Osteocyte (in vitro differentiated cells): ENCODE measurements at regions not wholly inside any gene's neighbourhood (a gene's known extent, or its start where the extent isn't known, plus 50 kb on each side); places are given as distances from the start of the nearest gene placed in this dataset.

ENCODE experiments used
- DNase-seq: peaks from one replicate; pipeline ENCODE4 v3.0.0; 2021; ENCODE audit warnings: mixed read lengths; ENCODE audit not compliant: unreplicated experiment; ENCODE audit errors: extremely low spot score
- H3K27ac Mint-ChIP-seq: one replicate; pipeline ENCODE4 v1.8.0; 2021; ENCODE audit warnings: mild to moderate bottlenecking, mixed read lengths; ENCODE audit not compliant: unreplicated experiment
- H3K27me3 Mint-ChIP-seq: one replicate; pipeline ENCODE4 v1.8.0; 2021; ENCODE audit warnings: mixed read lengths; ENCODE audit not compliant: unreplicated experiment
- H3K36me3 Mint-ChIP-seq: one replicate; pipeline ENCODE4 v1.8.0; 2021; ENCODE audit warnings: mixed read lengths; ENCODE audit not compliant: unreplicated experiment
- H3K4me1 Mint-ChIP-seq: one replicate; pipeline ENCODE4 v1.8.0; 2021; ENCODE audit warnings: mixed read lengths; ENCODE audit not compliant: unreplicated experiment
- H3K4me3 Mint-ChIP-seq: one replicate; pipeline ENCODE4 v1.8.0; 2021; ENCODE audit warnings: mild to moderate bottlenecking, moderate library complexity, mixed read lengths; ENCODE audit not compliant: unreplicated experiment
- H3K9me3 Mint-ChIP-seq: one replicate; pipeline ENCODE4 v1.8.0; 2021; ENCODE audit warnings: mixed read lengths; ENCODE audit not compliant: unreplicated experiment
- CTCF ChIP-seq: fragments of 200-600 bp; sonication (generic); IDR thresholded peaks from 2 replicates; pipeline ENCODE4 v1.5.0; 2021; ENCODE audit warnings: antibody characterized with exemption, mild to moderate bottlenecking, moderate library complexity

- Mint-ChIP-seq H3K27me3 (peaks cover 2% of the 10 kb centered on the region), H3K9me3 (no peaks in the 10 kb centered on the region), H3K27ac (no peak overlapping the region), H3K4me3 (no peak overlapping the region), H3K4me1 (no peaks in the 10 kb centered on the region), H3K36me3 (no peaks in the 10 kb centered on the region)
- no peak for TF ChIP-seq CTCF
- no peak for DNase-seq
Measured at GRCh38 chr4:79620617-79621016, 212.6 kb upstream of the GK2 start.

- H3K4me1 Mint-ChIP-seq = no peaks in the 10 kb centered on the region
Measured at GRCh38 chr4:79613269-79613935, 205.4 kb upstream of the GK2 start.

GRCh38 chr4:79611026-79611425 lies 203.0 kb upstream of the GK2 start:
- Mint-ChIP-seq H3K9me3 (no peaks in the 10 kb centered on the region), H3K4me1 (no peaks in the 10 kb centered on the region), H3K4me3 (no peak overlapping the region), H3K27ac (no peak overlapping the region), H3K27me3 (peaks cover 6% of the 10 kb centered on the region), H3K36me3 (no peaks in the 10 kb centered on the region)
- TF ChIP-seq CTCF = no peak
- DNase-seq = no peak

More at GRCh38 chr4:79613269-79613935, 205.4 kb upstream of the GK2 start:
- no peak overlapping the region for H3K27ac Mint-ChIP-seq
- H3K36me3 Mint-ChIP-seq = no peaks in the 10 kb centered on the region
- DNase-seq = no peak
- no peak overlapping the region for H3K4me3 Mint-ChIP-seq
- no peak for TF ChIP-seq CTCF
- H3K9me3 Mint-ChIP-seq = no peaks in the 10 kb centered on the region
- H3K27me3 Mint-ChIP-seq = peaks cover 6% of the 10 kb centered on the region

- Mint-ChIP-seq H3K36me3 (no peaks in the 10 kb centered on the region), H3K27ac (no peak overlapping the region), H3K4me1 (no peaks in the 10 kb centered on the region), H3K9me3 (no peaks in the 10 kb centered on the region), H3K4me3 (no peak overlapping the region), H3K27me3 (peaks cover 4% of the 10 kb centered on the region)
- no peak for TF ChIP-seq CTCF
- DNase-seq = no peak
Measured at GRCh38 chr4:79609817-79610216, 201.8 kb upstream of the GK2 start.

GRCh38 chr4:79607979-79608378 lies 200.0 kb upstream of the GK2 start:
- TF ChIP-seq CTCF = no peak
- Mint-ChIP-seq H3K4me1 (no peaks in the 10 kb centered on the region), H3K4me3 (no peak overlapping the region), H3K9me3 (no peaks in the 10 kb centered on the region), H3K27me3 (peaks cover 4% of the 10 kb centered on the region), H3K36me3 (no peaks in the 10 kb centered on the region), H3K27ac (no peak overlapping the region)
- no peak for DNase-seq
